ENCODE measurements at regions not wholly inside any gene's neighbourhood (a gene's known extent, or its start where the extent isn't known, plus 50 kb on each side); places are given as distances from the start of the nearest gene placed in this dataset.

DNA sequence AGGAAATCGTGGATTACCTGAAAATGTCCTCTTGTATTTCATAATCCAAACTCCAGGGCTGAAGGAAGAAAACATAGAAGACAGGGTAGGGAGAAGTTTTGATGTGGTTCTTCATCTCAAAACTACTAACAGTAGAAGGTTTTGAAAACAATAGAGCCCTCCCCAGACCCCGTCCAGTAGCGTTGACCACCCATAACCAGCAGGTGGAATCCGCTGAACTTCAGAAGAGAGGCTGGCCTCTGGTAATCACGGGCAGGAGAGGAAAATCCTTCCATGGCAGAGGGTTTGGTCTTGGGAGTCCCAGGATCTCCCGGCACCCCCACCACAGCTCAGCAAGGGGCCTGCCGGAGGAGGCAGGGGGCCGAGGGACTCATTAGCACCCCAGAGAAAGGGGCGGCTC lies 333.4 kb upstream of the RNF32 start:
- DNase-seq (ENCODE audit: low read depth): no peak

DNA sequence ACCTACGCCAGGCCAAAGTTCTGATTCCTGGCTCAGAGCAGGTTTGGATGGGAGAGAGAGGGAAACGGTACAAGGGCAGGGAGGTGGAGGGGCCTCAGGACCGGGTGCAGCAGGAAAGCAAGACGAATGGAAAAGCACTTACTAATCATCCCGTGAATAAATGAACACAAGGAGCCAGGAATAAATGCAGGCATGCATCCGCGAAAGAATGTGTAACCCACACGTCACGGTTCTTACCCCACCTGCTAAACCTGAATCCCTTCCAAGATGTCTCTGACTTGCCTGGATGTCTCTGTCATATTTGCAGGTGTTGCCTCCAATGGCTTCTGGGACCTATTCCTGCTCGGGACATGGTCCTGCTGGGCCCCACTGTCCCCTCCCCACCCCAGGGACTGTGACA lies 335.2 kb upstream of the RNF32 start:
- DNase-seq (ENCODE audit: low read depth): no peak

DNA sequence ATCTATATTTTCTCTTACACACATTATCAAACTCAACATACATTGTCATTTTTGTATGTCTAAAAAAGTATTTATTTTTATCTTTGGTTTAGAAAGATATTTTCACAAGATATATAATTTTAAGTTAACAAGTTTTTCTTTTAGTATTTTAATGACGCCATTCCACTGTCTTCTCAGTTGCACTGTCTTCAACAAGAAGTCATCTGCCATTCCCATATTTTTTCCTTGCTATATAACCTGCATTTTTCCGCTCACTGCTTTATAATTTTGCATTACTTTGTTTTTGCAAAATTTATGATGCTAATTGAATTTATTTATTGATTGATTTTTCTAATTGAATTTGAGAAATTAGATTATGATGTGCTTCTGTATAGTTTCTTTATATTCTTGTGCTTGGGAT lies 357.8 kb upstream of the RNF32 start:
- DNase-seq (ENCODE audit: low read depth): no peak

DNA sequence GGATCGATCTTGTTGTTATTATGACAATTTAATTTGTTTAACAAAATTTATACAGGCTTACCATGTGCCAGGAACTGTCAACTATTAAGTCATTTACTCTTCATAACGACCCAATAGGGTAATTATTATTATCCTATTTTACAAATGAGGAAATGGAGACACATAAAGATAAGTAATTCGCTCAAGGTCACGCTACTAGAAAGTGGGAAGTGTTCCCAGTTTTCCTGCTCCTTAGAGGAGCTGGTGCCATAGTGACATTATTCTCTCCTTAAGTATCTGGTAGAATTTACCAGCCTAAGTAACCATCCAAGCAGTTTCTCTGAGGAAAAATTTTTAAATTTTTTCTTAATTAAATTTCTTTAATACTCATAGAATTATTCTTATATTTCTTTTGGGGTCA lies 360.9 kb upstream of the RNF32 start:
- DNase-seq (ENCODE audit: low read depth): no peak

DNA sequence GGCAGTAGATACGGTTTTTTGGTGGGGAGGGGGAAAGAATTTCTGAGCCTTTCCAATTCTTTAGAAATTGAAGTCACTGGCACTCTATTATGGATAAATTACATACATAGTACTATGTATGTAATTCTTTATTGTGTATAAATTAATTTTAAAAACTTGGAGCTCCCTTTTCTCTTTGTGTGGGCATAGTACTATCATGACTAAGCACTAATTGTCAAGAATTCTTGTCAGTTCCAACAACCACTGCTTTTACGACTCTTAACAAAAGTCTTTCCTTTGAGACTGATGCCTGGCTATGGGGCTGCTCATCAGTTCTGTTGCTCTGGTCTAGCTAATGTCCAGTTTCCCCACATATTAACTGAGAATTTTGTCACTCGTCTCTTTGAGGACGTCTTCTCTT lies 365.3 kb upstream of the RNF32 start:
- no peak for DNase-seq (ENCODE audit: low read depth)

DNA sequence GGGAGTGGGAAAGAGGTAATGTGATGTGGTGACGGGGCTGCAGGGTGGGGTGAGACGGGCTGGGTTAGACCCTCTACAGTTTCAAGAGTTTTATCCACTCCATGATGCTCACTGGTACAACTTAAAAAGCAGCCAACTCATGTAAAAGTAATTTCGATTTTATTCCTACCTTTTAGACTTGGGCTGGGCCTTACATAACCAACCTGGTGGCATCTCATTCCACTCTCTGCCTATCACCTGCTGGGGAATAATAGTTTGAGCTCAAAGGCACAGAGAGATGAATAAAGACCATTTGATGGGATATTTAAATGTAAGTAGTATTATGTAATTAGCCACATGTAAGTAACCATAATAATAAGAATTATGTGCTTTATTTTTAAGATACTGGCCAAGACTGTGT lies 366.0 kb upstream of the RNF32 start:
- no peak for DNase-seq (ENCODE audit: low read depth)

DNA sequence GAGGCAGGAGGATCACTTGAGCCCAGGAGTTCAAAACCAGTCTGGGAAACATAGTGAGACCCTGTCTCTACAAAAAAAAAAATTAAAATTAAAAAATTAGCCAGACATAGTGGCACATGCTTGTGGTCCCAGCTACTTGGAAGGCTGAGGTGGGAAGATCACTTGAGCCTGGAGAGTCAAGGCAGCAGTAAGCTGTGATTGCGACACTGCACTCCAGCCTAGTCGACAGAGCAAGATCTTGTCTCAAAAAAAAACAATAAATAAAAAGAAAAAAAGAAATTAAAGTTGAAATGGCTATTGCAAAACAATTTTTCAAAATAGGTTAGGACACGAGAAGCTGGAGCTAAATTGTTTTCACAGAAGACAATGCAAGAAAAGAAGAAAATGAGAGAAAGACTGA lies 379.0 kb upstream of the RNF32 start:
- DNase-seq (ENCODE audit: low read depth): no peak

DNA sequence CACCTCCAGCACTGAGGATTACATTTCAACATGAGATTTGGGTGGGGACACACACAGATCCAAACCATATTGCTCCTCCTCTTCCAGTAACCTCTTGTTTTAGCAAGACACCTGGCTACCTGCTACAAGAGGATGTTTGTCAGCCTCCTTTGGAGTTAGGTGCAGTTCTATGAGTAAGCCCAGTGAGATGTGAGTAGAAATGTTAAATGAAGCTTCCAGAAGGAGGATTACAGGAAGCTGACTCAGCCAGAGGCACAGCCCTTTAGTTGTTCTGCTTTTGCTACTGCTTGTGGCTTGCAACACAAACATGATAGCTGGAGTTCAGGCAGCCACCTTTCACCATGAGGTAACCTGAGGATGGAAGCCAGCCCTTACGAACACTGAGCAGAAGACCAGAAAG lies 382.7 kb upstream of the RNF32 start:
- DNase-seq (ENCODE audit: low read depth): no peak

DNA sequence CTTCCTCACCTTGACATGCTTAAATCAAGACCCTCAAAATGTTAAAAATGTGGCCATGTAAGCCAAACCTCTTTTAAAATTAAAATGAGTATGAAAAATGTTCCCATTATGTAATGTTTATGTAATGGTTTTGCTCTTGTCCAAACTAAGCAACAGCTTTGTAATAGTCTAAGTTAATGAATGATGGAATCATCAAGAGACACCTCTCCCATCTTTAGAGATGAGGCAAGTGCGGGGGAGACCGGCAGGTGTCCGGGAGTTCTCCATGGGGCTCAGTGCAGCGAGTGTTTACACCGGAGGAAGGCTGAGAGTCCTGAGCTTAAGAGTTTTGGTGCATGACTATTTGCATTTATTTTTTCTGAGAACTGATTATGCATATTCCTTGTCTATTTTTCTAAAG lies 384.9 kb upstream of the RNF32 start:
- DNase-seq (ENCODE audit: low read depth): no peak

DNA sequence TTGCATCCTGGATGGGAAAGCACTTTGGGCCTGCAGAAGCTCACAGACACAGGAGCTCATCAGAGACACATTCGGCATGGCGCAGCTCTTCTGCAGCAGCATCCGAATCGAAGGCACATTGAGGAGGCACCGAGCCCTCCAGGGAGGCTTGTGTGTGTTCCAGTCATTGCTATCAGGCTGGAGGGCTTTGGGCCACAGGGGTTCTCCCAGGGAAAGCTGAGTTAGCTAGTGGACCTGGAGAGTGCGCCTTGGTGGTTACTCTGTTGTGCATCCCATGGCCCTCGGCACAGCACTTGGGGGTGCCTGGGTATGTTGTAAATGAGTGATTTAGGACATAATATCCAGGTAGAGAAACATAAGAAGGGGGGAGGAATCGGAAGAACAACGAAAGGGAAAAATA lies 388.7 kb upstream of the RNF32 start:
- DNase-seq (ENCODE audit: low read depth): no peak

DNA sequence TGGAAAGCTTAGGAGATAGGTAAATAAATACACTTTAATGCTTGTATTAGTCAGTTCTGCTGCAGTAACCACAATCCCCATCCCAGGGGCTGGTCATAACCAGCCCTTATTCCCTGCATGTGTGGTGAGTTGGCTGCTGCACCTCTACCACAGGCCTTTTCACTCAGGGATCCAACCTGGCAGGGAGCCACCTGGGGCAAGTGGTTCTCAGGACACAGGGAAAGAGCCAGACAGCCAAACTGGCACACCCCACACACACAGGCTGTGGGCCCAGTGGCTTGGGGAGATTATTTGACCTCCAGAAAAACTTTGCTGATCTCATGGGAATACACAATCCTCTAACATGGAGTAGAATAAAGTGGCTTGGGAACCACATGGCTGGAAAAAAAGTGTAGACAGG lies 400.0 kb upstream of the RNF32 start:
- no peak for DNase-seq (ENCODE audit: low read depth)

DNA sequence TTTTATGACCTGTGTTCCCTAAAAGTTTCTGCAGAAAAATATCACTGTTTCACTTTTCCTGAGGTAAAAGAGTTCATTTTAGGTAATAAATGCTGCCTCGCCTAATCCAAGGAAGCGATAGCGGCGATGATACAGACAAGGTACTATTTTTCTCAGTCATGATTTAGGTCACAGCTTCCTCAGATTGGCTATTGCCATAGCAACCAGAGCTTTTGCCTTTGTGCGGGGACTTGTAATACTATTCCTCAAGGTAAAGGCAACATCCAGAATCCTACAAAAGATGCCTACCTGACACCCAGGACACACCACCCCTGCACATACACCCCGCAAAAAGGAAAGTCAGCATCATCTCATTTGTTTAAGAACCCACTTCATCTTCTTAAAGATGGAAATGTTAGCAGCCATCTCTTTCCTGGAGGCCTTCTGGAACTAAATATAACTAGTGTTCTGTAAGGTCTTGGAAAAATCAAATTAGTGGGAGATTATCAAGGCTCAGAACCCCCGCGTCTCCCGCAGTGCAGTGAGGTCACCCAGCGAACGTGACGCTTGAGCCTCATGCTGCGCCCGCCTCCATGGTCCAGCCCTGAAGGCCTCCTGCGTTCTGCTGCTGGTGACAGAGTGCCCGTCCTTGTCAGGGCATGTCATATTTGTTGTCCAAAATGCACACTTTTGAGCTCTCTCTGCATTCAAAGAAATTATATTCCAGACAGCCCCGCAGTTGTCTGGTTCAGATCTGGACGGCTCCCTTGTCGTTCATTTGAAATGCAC lies 402.0 kb upstream of the RNF32 start:
- no peak for DNase-seq (ENCODE audit: low read depth)

DNA sequence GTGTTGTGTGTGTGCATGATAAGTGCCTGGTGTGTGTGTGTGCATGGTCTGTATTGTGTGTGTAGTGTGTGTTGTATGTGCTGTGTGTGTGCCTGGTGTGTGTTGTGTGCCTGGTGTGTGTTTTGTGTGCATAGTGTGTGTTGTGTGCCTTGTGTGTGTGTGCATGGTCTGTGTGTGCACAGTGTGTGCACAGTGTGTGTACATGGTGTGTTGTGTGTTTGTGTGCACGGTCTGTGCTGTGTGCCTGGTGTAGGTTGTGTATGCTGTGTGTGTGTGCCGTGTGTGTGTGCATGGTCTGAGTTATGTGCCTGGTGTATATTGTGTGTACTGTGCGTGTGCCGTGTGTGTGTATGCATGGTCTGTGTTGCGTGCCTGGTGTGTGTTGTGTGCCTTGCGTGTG lies 403.0 kb upstream of the RNF32 start:
- no peak for DNase-seq (ENCODE audit: low read depth)

DNA sequence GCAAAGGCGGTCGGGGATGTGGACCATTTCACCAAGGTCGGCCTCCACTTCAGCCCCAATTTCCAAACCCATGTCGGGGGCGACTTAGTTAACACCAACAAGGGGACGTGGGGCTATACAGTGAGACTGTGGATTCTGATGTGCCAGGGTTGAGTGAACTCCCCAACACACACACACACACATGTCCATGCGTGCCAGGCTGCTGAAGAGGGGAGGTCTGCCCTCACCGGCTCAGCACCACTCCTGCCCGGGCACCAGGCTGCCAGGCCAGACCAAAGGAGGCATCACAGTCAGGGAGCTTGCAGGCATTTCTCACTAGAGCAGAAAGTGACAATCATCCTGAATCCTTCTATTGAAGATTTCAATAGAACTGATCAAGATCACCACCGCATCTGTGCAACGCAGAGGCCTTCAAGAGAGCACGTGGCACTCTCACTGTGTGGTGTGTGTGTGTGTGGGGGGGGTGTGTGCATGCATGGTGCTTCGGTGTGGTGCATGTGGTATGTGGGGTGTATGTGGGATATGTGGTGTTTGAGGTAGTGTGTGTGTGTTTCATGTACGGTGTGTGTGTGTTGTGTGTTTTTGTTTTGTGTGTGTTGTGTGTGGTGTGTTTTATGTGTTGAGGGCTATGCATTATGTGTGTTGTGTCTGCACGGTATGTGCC lies 403.5 kb upstream of the RNF32 start:
- no peak for DNase-seq (ENCODE audit: low read depth)

DNA sequence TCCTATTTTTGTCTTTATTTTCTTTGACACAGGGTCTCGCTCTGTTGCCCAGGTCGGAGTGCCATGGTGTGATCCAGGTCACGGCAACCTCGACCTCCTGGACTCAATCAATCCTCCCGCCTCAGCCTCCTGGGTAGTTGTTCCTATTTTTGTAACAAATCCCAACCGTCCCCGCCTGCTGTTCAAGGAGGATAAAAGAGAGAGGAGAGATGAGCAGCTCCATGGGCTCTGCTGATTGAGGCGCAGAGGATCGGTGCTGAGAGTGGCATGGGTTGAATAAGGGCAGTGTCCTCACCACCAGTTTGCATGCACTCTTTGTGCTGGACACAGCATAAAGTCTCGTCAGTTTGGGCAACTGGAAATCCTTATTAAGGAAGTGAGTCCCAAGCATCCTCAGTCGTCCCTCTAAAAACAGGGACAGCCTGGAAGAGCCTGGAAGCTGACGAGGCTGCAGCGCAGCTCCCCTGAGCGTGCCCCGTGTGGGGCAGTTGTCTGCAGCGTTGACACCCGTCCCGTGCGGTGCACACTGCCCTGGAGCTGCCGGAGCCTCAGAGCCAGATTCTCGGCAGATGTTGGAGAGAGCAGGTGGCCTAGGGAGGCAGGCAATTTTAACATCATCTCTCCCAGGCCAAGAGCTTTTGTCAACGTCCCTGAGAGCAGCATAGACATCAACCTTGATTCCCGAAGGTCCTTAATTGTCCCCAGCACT lies 404.2 kb upstream of the RNF32 start:
- no peak for DNase-seq (ENCODE audit: low read depth)

DNA sequence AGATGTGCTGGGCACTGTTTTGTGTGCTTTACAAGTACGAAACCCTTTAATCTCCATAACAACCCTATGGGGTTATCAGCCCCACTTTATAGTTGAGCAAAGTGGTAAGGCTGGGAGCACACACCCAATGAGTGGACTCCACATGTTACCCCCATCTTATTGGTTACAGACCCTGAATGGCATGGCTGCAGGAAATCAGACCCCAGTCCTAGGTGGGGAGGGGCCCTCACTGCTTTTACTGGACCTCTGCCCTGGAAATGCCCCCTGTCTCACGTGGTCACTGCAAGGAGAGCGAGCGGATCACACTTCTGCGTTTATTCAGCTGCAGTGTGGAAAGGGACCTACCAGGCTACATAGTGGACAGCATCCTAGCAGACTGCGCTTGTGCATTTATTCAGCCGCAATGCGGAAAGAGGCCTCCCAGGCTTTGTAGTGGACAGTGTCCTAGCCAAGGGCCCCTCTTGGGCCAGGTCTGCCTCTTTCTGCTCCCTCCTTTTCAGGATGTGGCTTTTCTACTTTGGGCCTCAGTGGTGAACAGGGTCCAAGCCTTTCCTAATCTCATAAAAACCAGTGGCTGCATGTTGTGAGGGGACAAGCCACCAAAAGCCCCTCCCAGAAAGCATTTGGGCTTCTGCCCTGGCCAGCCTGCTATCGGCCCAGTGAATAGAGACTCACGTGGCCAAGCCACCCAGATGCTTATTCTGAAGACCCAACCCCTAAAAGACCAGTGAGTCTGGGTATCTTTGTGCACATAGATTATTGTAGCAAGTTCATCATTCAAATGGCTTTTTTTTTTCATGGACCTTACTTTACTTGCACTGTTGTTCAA lies 405.7 kb upstream of the RNF32 start:
- no peak for DNase-seq (ENCODE audit: low read depth)

DNA sequence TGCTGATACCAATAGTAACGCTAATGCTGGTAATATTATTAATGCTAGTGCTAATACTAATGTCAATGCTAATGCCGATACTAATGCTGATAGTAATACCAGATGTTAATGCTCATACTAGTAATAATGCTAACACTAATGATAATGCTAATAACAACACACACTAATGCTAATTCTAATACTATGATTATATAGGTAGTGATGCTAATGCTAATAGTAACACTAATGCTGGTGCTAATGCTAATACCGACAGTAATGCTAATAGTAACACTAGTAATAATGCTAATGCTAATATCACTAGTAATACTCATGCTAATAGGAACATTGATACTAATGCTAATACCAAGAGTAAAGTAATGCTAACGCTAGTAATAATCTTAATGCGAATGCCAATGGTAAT lies 406.4 kb upstream of the RNF32 start:
- DNase-seq (ENCODE audit: low read depth): no peak

DNA sequence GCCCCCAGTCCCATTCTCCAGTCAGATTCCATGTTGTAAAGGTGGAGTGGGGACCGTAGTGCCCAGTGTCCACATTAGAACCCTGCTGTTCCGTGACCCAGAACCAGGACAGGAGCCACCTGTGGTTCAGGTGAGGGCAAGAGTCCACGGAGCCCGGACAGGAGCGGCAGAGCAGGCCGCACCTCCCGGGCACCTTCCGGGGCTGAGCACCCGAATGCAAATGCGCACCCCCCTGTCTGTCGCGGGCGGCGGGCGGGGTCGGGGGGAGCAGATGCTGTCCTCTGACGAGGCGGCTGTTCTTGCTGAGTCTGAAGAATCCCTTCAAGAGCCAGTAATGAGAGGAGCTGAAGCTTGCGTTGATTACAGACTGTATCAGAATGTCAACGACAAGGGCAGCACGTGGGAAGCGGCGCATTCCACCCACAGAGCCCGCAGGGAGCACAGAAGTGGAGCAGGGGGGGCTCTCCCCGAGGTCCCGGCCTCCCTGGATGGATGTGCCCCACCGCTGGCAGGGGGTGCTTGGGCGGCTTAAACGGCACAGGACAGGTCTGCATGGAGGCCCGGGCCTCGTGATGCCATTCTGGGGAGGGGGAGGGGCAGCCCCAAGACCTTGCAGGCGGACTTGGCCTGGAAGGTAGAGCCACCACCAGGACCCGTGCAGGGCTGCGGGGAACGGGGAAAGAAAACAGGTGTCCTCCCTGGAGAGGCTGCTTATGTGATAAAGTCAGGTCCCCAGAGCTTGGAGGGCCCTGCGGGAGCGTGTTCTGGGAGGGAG lies 407.5 kb upstream of the RNF32 start:
- no peak for DNase-seq (ENCODE audit: low read depth)

DNA sequence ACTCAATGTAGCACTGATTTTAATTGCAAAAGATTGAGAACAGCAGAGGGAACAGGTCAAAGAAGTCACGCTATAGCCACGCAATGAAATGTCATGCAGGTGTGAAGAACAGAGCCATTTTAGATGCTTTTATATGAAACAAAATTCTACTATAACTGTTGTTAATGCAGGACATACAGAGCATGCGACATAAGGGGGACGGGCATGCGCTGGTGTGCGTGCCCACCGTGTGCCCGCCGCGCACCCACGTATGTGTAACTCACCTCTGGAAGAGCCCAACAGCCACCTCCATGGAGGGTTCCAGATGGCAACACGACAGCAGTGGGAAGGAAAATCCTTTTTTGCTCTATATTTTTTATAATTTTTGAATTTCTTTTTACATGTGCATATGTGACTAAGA lies 410.0 kb upstream of the RNF32 start:
- no peak for DNase-seq (ENCODE audit: low read depth)

DNA sequence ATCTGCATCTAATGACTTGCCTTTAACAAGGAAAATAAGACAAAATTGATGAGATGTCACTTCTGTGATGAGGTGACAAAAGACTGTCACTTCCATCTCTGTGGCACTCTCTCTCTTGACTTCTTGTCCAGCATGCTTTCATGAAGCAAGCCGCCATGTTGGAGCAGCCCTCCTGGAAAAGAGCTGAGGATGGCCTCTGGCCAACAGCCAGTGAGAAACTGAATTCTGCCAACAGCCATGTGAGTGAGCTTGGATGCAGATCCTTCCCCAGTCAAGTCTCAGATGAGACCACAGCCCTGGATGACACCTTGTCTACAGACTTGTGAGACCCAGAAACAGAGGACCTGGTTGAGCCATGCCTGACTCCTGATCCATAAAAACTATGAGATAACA lies 412.6 kb upstream of the SHH start:
- DNase-seq (ENCODE audit: low read depth): no peak

DNA sequence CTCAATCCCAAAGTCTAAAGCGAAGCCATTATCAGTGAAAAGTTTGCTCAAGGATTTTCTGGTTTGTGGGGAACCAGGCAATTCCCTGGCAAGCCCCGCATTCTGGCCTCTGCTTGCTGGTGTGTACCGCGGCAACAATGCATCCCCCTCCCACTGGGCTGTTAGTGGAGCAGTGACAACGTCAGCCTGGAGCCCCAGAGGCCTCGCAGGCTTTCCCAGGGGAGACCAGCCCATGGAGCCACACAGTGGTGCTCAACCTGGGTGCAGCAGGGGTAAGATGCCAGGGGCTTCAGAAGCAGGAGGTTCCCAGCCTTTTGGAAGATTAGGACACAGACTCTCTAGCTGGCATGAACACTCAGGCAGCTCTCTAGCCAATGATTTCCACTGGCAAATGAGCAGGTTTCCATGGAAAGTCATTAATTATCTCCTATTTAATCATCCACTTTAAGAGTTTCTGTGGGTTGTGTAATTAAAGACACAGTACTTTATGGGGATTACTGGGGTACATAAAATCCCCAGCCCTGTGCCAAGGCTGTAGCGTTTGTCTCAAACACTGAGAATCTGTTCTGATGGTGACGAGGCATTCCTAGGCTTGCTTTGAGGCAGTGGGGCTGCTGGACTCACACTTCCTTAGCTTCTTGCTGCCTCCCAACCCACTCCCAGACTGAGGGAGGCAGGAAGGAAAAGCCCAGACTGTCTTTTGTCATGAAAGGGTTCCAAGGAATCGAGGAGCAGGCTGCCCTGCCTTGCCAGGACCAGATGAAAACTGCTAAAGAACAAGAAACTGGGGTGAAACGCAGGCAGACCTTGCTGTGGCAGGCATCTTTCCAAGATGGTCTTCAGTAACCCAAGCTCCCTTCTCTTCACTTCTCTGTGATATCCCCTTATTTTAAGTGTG lies 411.9 kb upstream of the SHH start:
- no peak for DNase-seq (ENCODE audit: low read depth)
